Neural progenitor cell (in vitro differentiated cells): ENCODE measurements at regions not wholly inside any gene's neighbourhood (a gene's known extent, or its start where the extent isn't known, plus 50 kb on each side); places are given as distances from the start of the nearest gene placed in this dataset.

Experiments used
- DNase-seq: peaks from one replicate; pipeline ENCODE4 v3.0.0-alpha.2; 2016; ENCODE audit warnings: low spot score
- H2AFZ ChIP-seq: fragments of 200-600 bp; sonication (generic); replicated peaks from 2 replicates; pipeline ENCODE4 v1.6.1; 2016; ENCODE audit warnings: antibody characterized with exemption
- H3F3A ChIP-seq: fragments of 200-600 bp; sonication (generic); 2 replicates; pipeline ENCODE4 v1.6.1; 2016; ENCODE audit warnings: antibody characterized with exemption, low read depth
- H3K27ac ChIP-seq: fragments of 200-600 bp; sonication (generic); 2 replicates; pipeline ENCODE4 v1.5.1; 2016; ENCODE audit warnings: mild to moderate bottlenecking
- H3K27me3 ChIP-seq: fragments of 200-600 bp; sonication (generic); 2 replicates; pipeline ENCODE4 v1.6.1; 2016; ENCODE audit warnings: mild to moderate bottlenecking, moderate library complexity
- H3K36me3 ChIP-seq: fragments of 200-600 bp; sonication (generic); 2 replicates; pipeline ENCODE4 v1.5.1; 2016
- H3K4me1 ChIP-seq: fragments of 200-600 bp; sonication (generic); 2 replicates; pipeline ENCODE4 v1.6.1; 2016; ENCODE audit warnings: mixed run types
- H3K4me2 ChIP-seq: fragments of 200-600 bp; sonication (generic); 2 replicates; pipeline ENCODE4 v1.6.1; 2016
- H3K4me3 ChIP-seq: fragments of 200-600 bp; sonication (generic); 2 replicates; pipeline ENCODE4 v1.5.1; 2016
- H3K79me2 ChIP-seq: fragments of 200-600 bp; sonication (generic); 2 replicates; pipeline ENCODE4 v1.6.1; 2016; ENCODE audit warnings: low read depth
- H3K9ac ChIP-seq: fragments of 200-600 bp; sonication (generic); 2 replicates; pipeline ENCODE4 v1.6.1; 2016
- H3K9me3 ChIP-seq: fragments of 200-600 bp; sonication (generic); 2 replicates; pipeline ENCODE4 v1.5.1; 2016; ENCODE audit warnings: low read depth
- H4K20me1 ChIP-seq: fragments of 200-600 bp; sonication (generic); 2 replicates; pipeline ENCODE4 v1.6.1; 2016; ENCODE audit warnings: low read depth
- H3K27ac Mint-ChIP-seq: 3 replicates; pipeline ENCODE4 v1.8.0; 2021; ENCODE audit warnings: mixed read lengths
- H3K27me3 Mint-ChIP-seq: 2 replicates; pipeline ENCODE4 v1.8.0; 2022; ENCODE audit warnings: low read depth, mild to moderate bottlenecking, inconsistent platforms, moderate library complexity, mixed read lengths; ENCODE audit not compliant: insufficient read depth
- H3K36me3 Mint-ChIP-seq: 3 replicates; pipeline ENCODE4 v1.8.0; 2021; ENCODE audit warnings: mixed read lengths
- H3K4me1 Mint-ChIP-seq: 3 replicates; pipeline ENCODE4 v1.8.0; 2021; ENCODE audit warnings: mixed read lengths
- H3K4me3 Mint-ChIP-seq: 3 replicates; pipeline ENCODE4 v1.8.0; 2021; ENCODE audit warnings: mild to moderate bottlenecking, moderate library complexity, mixed read lengths
- H3K9me3 Mint-ChIP-seq: 3 replicates; pipeline ENCODE4 v1.8.0; 2020; ENCODE audit warnings: mixed read lengths
- CTCF ChIP-seq: fragments of 200-600 bp; sonication (generic); IDR thresholded peaks from 2 replicates; pipeline ENCODE4 v1.5.1; 2017; ENCODE audit warnings: antibody characterized with exemption, mild to moderate bottlenecking
- EZH2 ChIP-seq: fragments of 200-600 bp; sonication (generic); IDR thresholded peaks from 2 replicates; pipeline ENCODE4 v1.6.1; 2017; ENCODE audit warnings: antibody characterized with exemption, mild to moderate bottlenecking, moderate library complexity
- EZH2phosphoT487 ChIP-seq: fragments of 200-600 bp; sonication (generic); IDR thresholded peaks from 2 replicates; pipeline ENCODE4 v1.6.1; 2017; ENCODE audit warnings: antibody characterized with exemption

DNA sequence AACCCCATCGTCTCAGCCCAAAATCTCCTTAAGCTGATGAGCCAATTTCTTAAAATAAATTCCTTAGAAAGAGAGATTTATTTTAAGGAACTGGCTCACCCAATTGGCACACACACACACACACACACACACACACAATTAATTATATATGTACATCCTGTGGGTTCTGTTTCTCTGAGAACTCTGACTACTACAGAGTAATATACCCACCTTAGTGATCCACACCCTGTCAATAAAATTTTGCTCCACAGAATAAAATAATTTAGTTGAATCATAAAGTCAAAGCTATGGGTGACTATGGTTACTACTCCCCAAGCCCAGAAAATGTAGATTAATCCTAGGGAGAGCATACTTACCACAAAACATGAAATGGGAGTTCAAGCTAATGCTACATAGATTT is 131.0 kb downstream of the DMAC1 start:
- Histone ChIP-seq H4K20me1 (no peaks in the 10 kb centered on the region), H3K4me1 (peaks cover 19% of the 10 kb centered on the region), H3K79me2 (no peaks in the 10 kb centered on the region), H3F3A (peaks cover 13% of the 10 kb centered on the region), H2AFZ (no peak overlapping the region), H3K27ac (no peak overlapping the region), H3K36me3 (no peaks in the 10 kb centered on the region), H3K27me3 (no peaks in the 10 kb centered on the region), H3K9ac (no peak overlapping the region), H3K4me2 (no peak overlapping the region), H3K4me3 (no peak overlapping the region), H3K9me3 (no peaks in the 10 kb centered on the region)
- TF ChIP-seq EZH2 (no peak), EZH2phosphoT487 (no peak), CTCF (no peak)
- Mint-ChIP-seq H3K36me3 (no peaks in the 10 kb centered on the region), H3K9me3 (no peaks in the 10 kb centered on the region), H3K4me3 (no peak overlapping the region), H3K4me1 (peaks cover 9% of the 10 kb centered on the region), H3K27ac (no peak overlapping the region), H3K27me3 (no peaks in the 10 kb centered on the region)
- DNase-seq = no peak

GRCh38 chr9:7665874-7666273 is 133.7 kb downstream of the DMAC1 start:
- H3K4me1 ChIP-seq = peaks cover 19% of the 10 kb centered on the region
- no peaks in the 10 kb centered on the region for H3K9me3 Mint-ChIP-seq
- no peak overlapping the region for H3K4me3 Mint-ChIP-seq
- TF ChIP-seq EZH2phosphoT487 (no peak), CTCF (no peak), EZH2 (no peak)
- H3K36me3 ChIP-seq = no peaks in the 10 kb centered on the region
- peaks cover 13% of the 10 kb centered on the region for H3F3A ChIP-seq
- H3K9me3 ChIP-seq = no peaks in the 10 kb centered on the region
- H3K36me3 Mint-ChIP-seq = no peaks in the 10 kb centered on the region
- no peaks in the 10 kb centered on the region for H4K20me1 ChIP-seq
- no peak overlapping the region for H3K9ac ChIP-seq
- DNase-seq = peak; percentile 67
- no peak overlapping the region for H2AFZ ChIP-seq
- H3K27me3 ChIP-seq = no peaks in the 10 kb centered on the region
- H3K27me3 Mint-ChIP-seq = no peaks in the 10 kb centered on the region
- peak overlapping the region; percentile 20 for H3K27ac ChIP-seq
- H3K4me1 Mint-ChIP-seq = peaks cover 14% of the 10 kb centered on the region
- H3K79me2 ChIP-seq = no peaks in the 10 kb centered on the region
- no peak overlapping the region for H3K4me3 ChIP-seq
- H3K27ac Mint-ChIP-seq = peak overlapping the region; percentile 57
- peak overlapping the region; percentile 19 for H3K4me2 ChIP-seq

DNA sequence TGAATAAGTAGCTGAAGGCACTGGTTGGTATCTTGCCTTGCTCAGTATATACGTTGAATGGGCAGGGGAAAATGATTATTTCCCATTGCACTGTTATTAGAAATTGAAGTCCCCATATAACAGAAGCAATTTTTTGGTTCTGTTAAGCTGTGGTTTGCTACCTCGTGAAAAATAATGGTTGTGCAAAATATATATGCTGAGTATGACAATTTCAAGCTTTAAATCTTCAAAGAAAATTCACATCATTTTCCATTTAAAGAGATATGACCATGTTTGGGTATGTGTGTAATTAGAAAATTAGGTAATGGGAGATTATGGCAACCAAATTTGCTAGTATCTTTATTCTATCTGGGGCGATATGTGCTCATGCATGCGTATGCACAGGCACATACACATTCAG is 139.8 kb downstream of the DMAC1 start:
- Histone ChIP-seq H3K4me2 (no peak overlapping the region), H3K4me1 (peaks cover 10% of the 10 kb centered on the region), H3K79me2 (no peaks in the 10 kb centered on the region), H3K27me3 (no peaks in the 10 kb centered on the region), H3K9me3 (no peaks in the 10 kb centered on the region), H3K4me3 (no peak overlapping the region), H3K27ac (no peak overlapping the region), H3K36me3 (no peaks in the 10 kb centered on the region), H3K9ac (no peak overlapping the region), H2AFZ (no peak overlapping the region), H4K20me1 (no peaks in the 10 kb centered on the region), H3F3A (peaks cover 5% of the 10 kb centered on the region)
- H3K27ac Mint-ChIP-seq = no peak overlapping the region
- DNase-seq = no peak
- no peak overlapping the region for H3K4me3 Mint-ChIP-seq
- H3K4me1 Mint-ChIP-seq = peaks cover 5% of the 10 kb centered on the region
- no peak for TF ChIP-seq CTCF
- TF ChIP-seq EZH2phosphoT487 = no peak
- no peak for TF ChIP-seq EZH2
- peaks cover 3% of the 10 kb centered on the region for H3K27me3 Mint-ChIP-seq
- H3K9me3 Mint-ChIP-seq = peaks cover 3% of the 10 kb centered on the region
- H3K36me3 Mint-ChIP-seq = peaks cover 1% of the 10 kb centered on the region

DNA sequence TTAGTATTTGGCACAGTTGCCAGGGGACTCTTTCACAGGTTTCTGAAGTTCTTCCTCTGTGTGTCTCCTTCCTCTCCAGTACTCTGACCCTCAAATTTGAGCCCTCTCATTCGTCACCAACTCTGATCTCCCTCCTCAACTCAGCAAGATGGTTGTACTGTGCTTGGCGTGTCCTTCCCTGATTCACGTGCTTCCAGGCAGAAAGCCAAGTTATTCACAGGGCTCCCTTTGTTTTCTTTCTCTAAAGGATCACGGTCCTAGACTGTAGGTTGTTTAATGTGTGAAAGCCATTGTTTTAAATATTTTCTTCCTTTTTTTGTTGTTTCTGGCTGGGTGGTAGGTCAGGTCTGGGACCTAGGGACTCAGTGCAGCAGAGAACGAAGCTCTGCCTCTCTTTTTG is 142.9 kb downstream of the DMAC1 start:
- no peak for TF ChIP-seq EZH2phosphoT487
- TF ChIP-seq CTCF = no peak
- no peak for TF ChIP-seq EZH2
- H3K4me2 ChIP-seq = no peak overlapping the region
- no peak overlapping the region for H3K9ac ChIP-seq
- Mint-ChIP-seq H3K36me3 (peaks cover 1% of the 10 kb centered on the region), H3K4me1 (peaks cover 5% of the 10 kb centered on the region), H3K27me3 (peaks cover 3% of the 10 kb centered on the region), H3K9me3 (peaks cover 3% of the 10 kb centered on the region), H3K27ac (no peak overlapping the region), H3K4me3 (no peak overlapping the region)
- no peaks in the 10 kb centered on the region for H3K79me2 ChIP-seq
- no peak overlapping the region for H3K4me3 ChIP-seq
- no peaks in the 10 kb centered on the region for H3K27me3 ChIP-seq
- H3F3A ChIP-seq = peaks cover 5% of the 10 kb centered on the region
- H3K9me3 ChIP-seq = no peaks in the 10 kb centered on the region
- H3K36me3 ChIP-seq = no peaks in the 10 kb centered on the region
- H3K27ac ChIP-seq = no peak overlapping the region
- H4K20me1 ChIP-seq = no peaks in the 10 kb centered on the region
- peaks cover 9% of the 10 kb centered on the region for H3K4me1 ChIP-seq
- peak overlapping the region; percentile 26 for H2AFZ ChIP-seq
- DNase-seq = no peak
